ENCODE measurements at regions not wholly inside any gene's neighbourhood (a gene's known extent, or its start where the extent isn't known, plus 50 kb on each side); places are given as distances from the start of the nearest gene placed in this dataset.

DNA sequence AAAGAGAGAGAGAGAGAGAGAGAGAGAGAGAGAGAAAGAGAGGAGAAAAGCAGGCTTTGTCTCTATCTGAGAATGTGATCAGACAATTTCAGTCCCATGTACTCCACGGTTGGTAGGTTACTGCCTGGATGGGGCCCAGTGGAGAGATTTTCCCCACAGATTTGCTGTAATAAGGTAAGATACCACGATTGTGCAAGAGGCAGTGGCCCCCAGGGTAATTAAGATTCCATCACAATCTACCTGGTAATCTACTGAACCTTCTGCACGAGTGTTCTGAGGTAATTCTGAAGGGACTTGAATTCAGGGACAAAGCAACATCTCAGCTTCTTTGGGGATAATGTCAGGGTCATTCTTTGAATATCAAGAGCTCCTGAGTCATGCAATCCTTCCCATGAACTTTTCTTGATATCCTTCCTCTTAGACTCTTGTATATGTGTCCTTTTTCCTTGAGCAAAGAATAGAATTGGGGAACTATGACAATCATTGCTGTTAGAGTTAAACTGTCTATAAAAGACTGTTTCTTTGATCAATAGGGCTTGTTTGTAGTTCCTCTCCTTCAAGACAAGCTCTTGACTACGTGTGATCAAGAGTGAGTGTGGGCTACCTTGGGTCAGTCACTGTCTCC is 306.6 kb downstream of the MAF start:
- TF ChIP-seq CTCF (IDR thresholded peaks at IDR 0.05; ENCODE audit: insufficient read depth, low read depth, low read length) (no peak), EZH2 (IDR thresholded peaks at IDR 0.05; ENCODE audit: insufficient read depth, low read length) (no peak)
